ENCODE measurements at regions not wholly inside any gene's neighbourhood (a gene's known extent, or its start where the extent isn't known, plus 50 kb on each side); places are given as distances from the start of the nearest gene placed in this dataset.
"Not testable (repeated sequence)": the region's sequence is repeated elsewhere in the genome, so short reads cannot be mapped to it uniquely, and the experiment has no call there.

GRCh38 chr5:120164986-120165385, 299.1 kb upstream of the PRR16 start:
- H3K9ac ChIP-seq (ENCODE audit: low read depth, low read length): no peak overlapping the region
- H3K9me3 ChIP-seq (ENCODE audit: control insufficient read depth, insufficient read depth, low read length): no peaks in the 10 kb centered on the region
- H3K27me3 ChIP-seq (ENCODE audit: control insufficient read depth, insufficient read depth, low read length): no peaks in the 10 kb centered on the region
- H3K4me3 ChIP-seq (ENCODE audit: low read depth, low read length): no peak overlapping the region
- no peaks in the 10 kb centered on the region for H3K36me3 ChIP-seq (ENCODE audit: control insufficient read depth, insufficient read depth, low read length)
- no peak overlapping the region for H3K27ac ChIP-seq (ENCODE audit: low read depth, low read length)
- no peaks in the 10 kb centered on the region for H3K4me1 ChIP-seq (ENCODE audit: control insufficient read depth, insufficient read depth, low read length)

- Histone ChIP-seq H3K27me3 (ENCODE audit: control insufficient read depth, insufficient read depth, low read length) (no peaks in the 10 kb centered on the region), H3K9me3 (ENCODE audit: control insufficient read depth, insufficient read depth, low read length) (no peaks in the 10 kb centered on the region), H3K9ac (ENCODE audit: low read depth, low read length) (no peak overlapping the region), H3K4me1 (ENCODE audit: control insufficient read depth, insufficient read depth, low read length) (no peaks in the 10 kb centered on the region), H3K27ac (ENCODE audit: low read depth, low read length) (no peak overlapping the region), H3K36me3 (ENCODE audit: control insufficient read depth, insufficient read depth, low read length) (no peaks in the 10 kb centered on the region), H3K4me3 (ENCODE audit: low read depth, low read length) (no peak overlapping the region)
These were observed 291.0 kb upstream of the PRR16 start for GRCh38 chr5:120173125-120173524.

- Histone ChIP-seq H3K4me3 (ENCODE audit: low read depth, low read length) (no peak overlapping the region), H3K9ac (ENCODE audit: low read depth, low read length) (no peak overlapping the region), H3K27me3 (ENCODE audit: control insufficient read depth, insufficient read depth, low read length) (no peaks in the 10 kb centered on the region), H3K36me3 (ENCODE audit: control insufficient read depth, insufficient read depth, low read length) (no peaks in the 10 kb centered on the region), H3K4me1 (ENCODE audit: control insufficient read depth, insufficient read depth, low read length) (no peaks in the 10 kb centered on the region), H3K9me3 (ENCODE audit: control insufficient read depth, insufficient read depth, low read length) (no peaks in the 10 kb centered on the region), H3K27ac (ENCODE audit: low read depth, low read length) (no peak overlapping the region)
These were observed 290.0 kb upstream of the PRR16 start for GRCh38 chr5:120174089-120174488.

GRCh38 chr5:120181238-120181637, 282.9 kb upstream of the PRR16 start:
- not testable (repeated sequence) for H3K36me3 ChIP-seq (ENCODE audit: control insufficient read depth, insufficient read depth, low read length); H3K9me3 ChIP-seq (ENCODE audit: control insufficient read depth, insufficient read depth, low read length); H3K27me3 ChIP-seq (ENCODE audit: control insufficient read depth, insufficient read depth, low read length); H3K9ac ChIP-seq (ENCODE audit: low read depth, low read length); H3K4me3 ChIP-seq (ENCODE audit: low read depth, low read length); H3K27ac ChIP-seq (ENCODE audit: low read depth, low read length); H3K4me1 ChIP-seq (ENCODE audit: control insufficient read depth, insufficient read depth, low read length)

- H3K4me1 ChIP-seq (ENCODE audit: control insufficient read depth, insufficient read depth, low read length): peaks cover 20% of the 10 kb centered on the region
- H3K27ac ChIP-seq (ENCODE audit: low read depth, low read length); H3K9ac ChIP-seq (ENCODE audit: low read depth, low read length); H3K9me3 ChIP-seq (ENCODE audit: control insufficient read depth, insufficient read depth, low read length); H3K4me3 ChIP-seq (ENCODE audit: low read depth, low read length); H3K36me3 ChIP-seq (ENCODE audit: control insufficient read depth, insufficient read depth, low read length): not testable (repeated sequence)
- peaks cover 30% of the 10 kb centered on the region for H3K27me3 ChIP-seq (ENCODE audit: control insufficient read depth, insufficient read depth, low read length)
These were observed 269.4 kb upstream of the PRR16 start for GRCh38 chr5:120194650-120195049.

- H3K27ac ChIP-seq (ENCODE audit: low read depth, low read length): no peak overlapping the region
- H3K36me3 ChIP-seq (ENCODE audit: control insufficient read depth, insufficient read depth, low read length): no peaks in the 10 kb centered on the region
- peaks cover 17% of the 10 kb centered on the region for H3K27me3 ChIP-seq (ENCODE audit: control insufficient read depth, insufficient read depth, low read length)
- no peaks in the 10 kb centered on the region for H3K9me3 ChIP-seq (ENCODE audit: control insufficient read depth, insufficient read depth, low read length)
- no peak overlapping the region for H3K9ac ChIP-seq (ENCODE audit: low read depth, low read length)
- H3K4me3 ChIP-seq (ENCODE audit: low read depth, low read length): no peak overlapping the region
- peaks cover 12% of the 10 kb centered on the region for H3K4me1 ChIP-seq (ENCODE audit: control insufficient read depth, insufficient read depth, low read length)
These were observed 264.5 kb upstream of the PRR16 start for GRCh38 chr5:120199559-120199958.

GRCh38 chr5:120207129-120207528, 257.0 kb upstream of the PRR16 start:
- H3K9me3 ChIP-seq (ENCODE audit: control insufficient read depth, insufficient read depth, low read length): no peaks in the 10 kb centered on the region
- no peak overlapping the region for H3K4me3 ChIP-seq (ENCODE audit: low read depth, low read length)
- H3K36me3 ChIP-seq (ENCODE audit: control insufficient read depth, insufficient read depth, low read length): no peaks in the 10 kb centered on the region
- H3K27me3 ChIP-seq (ENCODE audit: control insufficient read depth, insufficient read depth, low read length): no peaks in the 10 kb centered on the region
- no peak overlapping the region for H3K9ac ChIP-seq (ENCODE audit: low read depth, low read length)
- no peak overlapping the region for H3K27ac ChIP-seq (ENCODE audit: low read depth, low read length)
- peaks cover 2% of the 10 kb centered on the region; the same call in 1 of the 2 replicates for H3K4me1 ChIP-seq (ENCODE audit: control insufficient read depth, insufficient read depth, low read length)

GRCh38 chr5:120217001-120217400, 247.1 kb upstream of the PRR16 start:
- Histone ChIP-seq H3K27ac (ENCODE audit: low read depth, low read length) (no peak overlapping the region), H3K9me3 (ENCODE audit: control insufficient read depth, insufficient read depth, low read length) (no peaks in the 10 kb centered on the region), H3K4me3 (ENCODE audit: low read depth, low read length) (no peak overlapping the region), H3K9ac (ENCODE audit: low read depth, low read length) (no peak overlapping the region), H3K27me3 (ENCODE audit: control insufficient read depth, insufficient read depth, low read length) (no peaks in the 10 kb centered on the region), H3K4me1 (ENCODE audit: control insufficient read depth, insufficient read depth, low read length) (no peaks in the 10 kb centered on the region), H3K36me3 (ENCODE audit: control insufficient read depth, insufficient read depth, low read length) (no peaks in the 10 kb centered on the region)

GRCh38 chr5:120219988-120220387, 244.1 kb upstream of the PRR16 start:
- Histone ChIP-seq H3K9ac (ENCODE audit: low read depth, low read length) (no peak overlapping the region), H3K27me3 (ENCODE audit: control insufficient read depth, insufficient read depth, low read length) (no peaks in the 10 kb centered on the region), H3K4me3 (ENCODE audit: low read depth, low read length) (no peak overlapping the region)

GRCh38 chr5:120225524-120225923, 238.6 kb upstream of the PRR16 start:
- Histone ChIP-seq H3K9me3 (ENCODE audit: control insufficient read depth, insufficient read depth, low read length) (no peaks in the 10 kb centered on the region), H3K4me1 (ENCODE audit: control insufficient read depth, insufficient read depth, low read length) (no peaks in the 10 kb centered on the region), H3K36me3 (ENCODE audit: control insufficient read depth, insufficient read depth, low read length) (no peaks in the 10 kb centered on the region), H3K27me3 (ENCODE audit: control insufficient read depth, insufficient read depth, low read length) (no peaks in the 10 kb centered on the region), H3K4me3 (ENCODE audit: low read depth, low read length) (no peak overlapping the region), H3K9ac (ENCODE audit: low read depth, low read length) (no peak overlapping the region), H3K27ac (ENCODE audit: low read depth, low read length) (no peak overlapping the region)

More at GRCh38 chr5:120219988-120220387, 244.1 kb upstream of the PRR16 start:
- no peaks in the 10 kb centered on the region for H3K4me1 ChIP-seq (ENCODE audit: control insufficient read depth, insufficient read depth, low read length)
- no peaks in the 10 kb centered on the region for H3K36me3 ChIP-seq (ENCODE audit: control insufficient read depth, insufficient read depth, low read length)
- H3K9me3 ChIP-seq (ENCODE audit: control insufficient read depth, insufficient read depth, low read length): no peaks in the 10 kb centered on the region
- no peak overlapping the region for H3K27ac ChIP-seq (ENCODE audit: low read depth, low read length)

- Histone ChIP-seq H3K27me3 (ENCODE audit: control insufficient read depth, insufficient read depth, low read length) (no peaks in the 10 kb centered on the region), H3K27ac (ENCODE audit: low read depth, low read length) (no peak overlapping the region), H3K36me3 (ENCODE audit: control insufficient read depth, insufficient read depth, low read length) (no peaks in the 10 kb centered on the region), H3K9ac (ENCODE audit: low read depth, low read length) (no peak overlapping the region), H3K9me3 (ENCODE audit: control insufficient read depth, insufficient read depth, low read length) (no peaks in the 10 kb centered on the region), H3K4me3 (ENCODE audit: low read depth, low read length) (no peak overlapping the region), H3K4me1 (ENCODE audit: control insufficient read depth, insufficient read depth, low read length) (no peaks in the 10 kb centered on the region)
These were observed 235.7 kb upstream of the PRR16 start for GRCh38 chr5:120228262-120229031.

All from HUES48 (cell line).